Erythroblast (primary cell): ENCODE measurements at regions not wholly inside any gene's neighbourhood (a gene's known extent, or its start where the extent isn't known, plus 50 kb on each side); places are given as distances from the start of the nearest gene placed in this dataset.

Source experiments
- GATA1 ChIP-seq: IDR thresholded peaks from 2 replicates; pipeline ENCODE4 v1.6.1; 2011; ENCODE audit warnings: low read depth, mild to moderate bottlenecking, control low read depth, low read length, moderate library complexity
- POLR2A ChIP-seq: IDR thresholded peaks from 2 replicates; pipeline ENCODE4 v1.6.1; 2011; ENCODE audit warnings: mild to moderate bottlenecking, low read length

GRCh38 chr2:196286821-196287220 is 115.4 kb upstream of the STK17B start:
- TF ChIP-seq POLR2A (no peak), GATA1 (no peak)
